CD4-positive, alpha-beta T cell treated with Interleukin-6 at 100 ng/mL for 8 hours (primary cell): ENCODE measurements at regions not wholly inside any gene's neighbourhood (a gene's known extent, or its start where the extent isn't known, plus 50 kb on each side); places are given as distances from the start of the nearest gene placed in this dataset.

Experiments
- DNase-seq: peaks from one replicate; pipeline ENCODE4 v3.0.0-alpha.2; 2020; ENCODE audit warnings: mixed read lengths, low spot score

GRCh38 chr7:94274828-94275227, 119.9 kb upstream of the COL1A2 start:
- DNase-seq: no peak

DNA sequence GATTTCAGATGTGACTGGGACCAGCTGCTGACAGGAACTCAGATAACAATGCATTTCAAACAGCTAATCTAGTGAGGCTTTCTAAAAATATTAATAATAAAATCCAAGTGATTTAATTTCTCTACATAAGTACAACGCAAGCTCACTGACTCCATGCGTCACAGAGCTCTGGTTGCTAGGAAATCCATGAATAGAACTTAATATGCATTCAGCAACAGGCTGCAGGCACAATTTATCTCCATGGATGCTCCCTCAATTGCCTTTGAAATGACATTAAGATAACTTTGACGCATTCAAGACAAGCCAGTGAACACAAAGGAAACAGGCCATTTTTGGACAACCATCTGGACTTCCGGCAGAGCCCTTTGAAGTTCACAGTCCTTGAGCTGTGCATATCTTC, 118.7 kb upstream of the COL1A2 start:
- DNase-seq: no peak

DNA sequence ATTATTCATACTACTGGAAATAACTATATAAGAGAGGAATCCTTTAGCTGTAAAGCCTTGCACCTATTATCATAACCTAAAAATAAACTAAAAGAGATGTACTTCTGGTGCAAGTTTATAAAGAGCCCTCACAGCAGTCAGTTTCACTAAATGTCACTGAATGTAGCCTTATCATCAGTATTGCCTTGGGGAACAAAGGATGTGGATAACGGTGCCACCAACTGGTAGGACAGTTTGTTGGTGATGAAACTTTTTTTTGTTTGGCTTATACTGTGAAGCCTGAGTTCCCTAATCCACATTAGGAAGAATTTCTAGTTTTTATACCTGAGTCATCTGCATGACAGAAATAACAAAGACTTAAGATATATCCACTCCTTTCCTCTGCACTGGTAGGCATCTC, 117.9 kb upstream of the COL1A2 start:
- DNase-seq: no peak

GRCh38 chr7:94277236-94277635, 117.5 kb upstream of the COL1A2 start:
- DNase-seq: no peak

- no peak for DNase-seq
Measured at GRCh38 chr7:94280851-94281250, 113.8 kb upstream of the COL1A2 start.

DNA sequence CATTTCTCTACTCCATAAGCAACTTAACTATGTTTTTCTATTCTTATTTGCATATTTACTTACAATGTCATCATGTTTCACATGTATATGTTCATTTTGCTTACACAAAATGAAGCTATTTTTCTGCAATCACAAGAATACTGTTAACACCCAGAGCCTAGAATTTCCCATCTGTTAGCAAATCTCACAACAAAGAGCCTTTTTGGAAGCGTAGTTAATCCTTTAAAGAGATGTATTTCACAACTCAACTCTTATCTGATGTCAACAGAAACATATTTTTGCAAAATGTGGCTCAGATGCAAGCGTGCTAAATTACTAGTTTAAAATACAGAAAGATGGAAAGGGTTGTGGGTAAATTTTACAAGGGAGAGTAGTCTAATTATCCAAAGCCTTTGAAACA, 110.6 kb upstream of the COL1A2 start:
- no peak for DNase-seq

DNA sequence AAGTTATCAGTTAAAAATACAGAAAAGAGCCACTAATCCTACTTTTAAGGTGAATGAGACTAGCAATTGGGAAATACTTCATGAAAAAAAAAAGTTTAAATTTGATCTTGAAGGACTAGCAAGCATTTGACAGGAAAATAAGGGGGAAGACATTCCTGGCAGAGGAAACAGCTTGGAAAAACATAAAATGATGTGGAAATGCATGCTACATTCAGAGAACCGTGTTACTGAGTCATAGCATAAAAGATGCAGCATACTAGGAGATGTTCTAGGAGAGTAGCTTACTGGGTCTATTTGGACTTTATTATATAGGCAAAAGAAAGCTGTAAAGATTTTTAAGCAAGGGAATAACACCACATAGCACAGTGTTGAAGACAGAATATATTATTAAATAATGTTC, 108.6 kb upstream of the COL1A2 start:
- DNase-seq: no peak

DNA sequence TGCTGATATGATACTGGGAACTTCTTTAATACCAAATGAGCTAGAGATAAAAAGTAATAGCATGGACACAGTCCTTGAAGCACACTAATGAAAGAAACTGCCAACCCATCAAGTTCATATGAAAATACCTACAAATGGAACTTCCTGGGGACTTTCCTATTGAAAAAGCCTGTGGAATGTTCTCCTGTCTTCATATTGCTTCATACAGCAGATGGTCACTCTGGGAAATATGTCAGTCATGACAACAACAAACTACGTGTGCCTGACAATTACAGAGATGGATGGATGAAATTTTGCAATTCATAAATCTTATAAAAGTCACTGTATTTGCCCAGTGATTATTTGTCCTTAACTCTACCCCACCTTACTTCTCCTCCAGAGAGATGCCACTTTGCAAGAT, 106.6 kb upstream of the COL1A2 start:
- no peak for DNase-seq

- no peak for DNase-seq
Measured at GRCh38 chr7:94289071-94289470, 105.6 kb upstream of the COL1A2 start.

GRCh38 chr7:94294471-94295131, 100.1 kb upstream of the COL1A2 start:
- DNase-seq: no peak

DNA sequence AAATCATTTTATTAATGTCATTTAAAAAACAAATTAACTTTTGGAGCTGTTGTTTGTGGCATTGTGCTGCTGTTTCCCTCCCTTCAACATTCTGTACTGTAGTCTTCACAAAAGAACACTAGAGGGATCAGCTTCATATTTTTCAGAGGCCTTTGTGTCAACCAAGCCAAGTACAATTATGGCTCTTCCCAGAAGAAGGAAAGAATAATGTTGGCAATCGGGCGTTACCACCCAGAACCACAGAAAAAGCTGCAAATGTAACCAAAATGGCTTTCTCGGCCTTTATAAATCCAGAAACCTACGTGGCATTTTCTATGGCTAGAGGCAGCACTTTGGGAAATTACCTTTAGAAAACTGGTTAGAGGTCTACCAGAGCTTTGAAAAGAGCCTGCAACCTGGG, 98.8 kb upstream of the COL1A2 start:
- no peak for DNase-seq

DNA sequence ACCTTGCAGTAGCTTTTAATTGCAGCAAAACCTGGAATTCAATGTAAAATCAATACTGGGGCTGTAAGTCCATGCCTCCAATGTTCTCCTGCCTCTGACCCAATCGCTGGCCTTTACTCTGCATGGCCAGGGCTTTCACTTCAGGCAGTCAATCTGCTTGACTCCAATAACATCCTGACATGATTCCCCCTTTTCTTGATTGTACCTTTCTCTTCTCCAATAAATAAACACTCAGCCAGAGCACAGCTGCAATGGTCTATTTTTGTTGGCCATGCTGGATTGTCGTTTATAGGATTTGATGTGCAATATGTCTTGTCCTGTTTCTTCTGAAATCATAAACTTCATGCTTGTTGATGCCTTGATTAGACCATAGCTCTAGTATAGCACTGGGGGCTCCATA, 97.8 kb upstream of the COL1A2 start:
- no peak for DNase-seq

- no peak for DNase-seq
Measured at GRCh38 chr7:94297397-94297838, 97.3 kb upstream of the COL1A2 start.

DNA sequence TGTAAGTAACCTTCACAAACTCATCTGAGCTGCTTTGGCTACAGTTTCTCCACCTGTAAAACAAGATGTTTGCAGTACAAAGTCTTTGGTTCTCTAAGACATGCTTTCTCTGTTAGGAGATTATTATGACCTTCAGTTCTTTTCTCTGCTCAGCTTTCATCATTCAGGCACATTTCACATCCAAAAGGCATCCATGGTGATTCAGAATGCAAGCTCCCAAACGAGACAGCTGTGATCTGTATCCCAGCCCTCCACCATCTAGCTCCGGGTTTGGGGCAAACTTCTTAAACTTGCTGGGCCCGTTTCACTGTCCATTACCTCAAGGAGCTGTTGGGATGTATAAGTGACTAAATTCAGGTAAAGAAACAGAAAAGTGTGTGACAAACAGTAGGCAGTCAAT, 95.8 kb upstream of the COL1A2 start:
- no peak for DNase-seq

- DNase-seq: no peak
Measured at GRCh38 chr7:94300176-94300835, 94.4 kb upstream of the COL1A2 start.

DNA sequence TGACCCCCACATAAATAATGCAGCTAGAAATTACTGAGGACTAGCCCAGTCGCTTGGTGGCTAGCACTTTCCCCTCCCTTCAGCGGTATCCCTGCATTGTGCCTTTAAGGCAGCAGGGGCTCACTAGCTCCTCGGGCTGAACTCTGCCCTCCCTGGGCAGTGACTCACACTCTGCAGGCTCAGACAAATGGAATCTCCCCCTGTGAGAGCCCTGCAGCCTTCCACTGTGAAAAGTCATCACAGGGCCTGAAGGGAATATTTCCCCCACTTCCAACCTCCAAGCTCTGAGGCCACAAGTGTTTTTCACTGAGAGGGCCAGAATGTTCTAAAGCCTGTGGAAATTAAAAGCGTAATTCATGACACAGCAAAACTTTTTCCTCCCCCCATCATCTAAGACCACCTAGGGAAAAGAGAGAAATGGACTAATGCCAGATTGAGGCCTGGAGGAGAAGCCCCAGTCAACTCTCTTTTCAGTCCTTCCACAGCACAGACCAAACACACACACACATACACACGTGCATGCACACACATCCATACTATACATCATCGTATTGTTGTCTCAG, 93.6 kb upstream of the COL1A2 start:
- no peak for DNase-seq

- no peak for DNase-seq
Measured at GRCh38 chr7:94303118-94303517, 91.6 kb upstream of the COL1A2 start.

GRCh38 chr7:94303695-94304094, 91.0 kb upstream of the COL1A2 start:
- DNase-seq: no peak

DNA sequence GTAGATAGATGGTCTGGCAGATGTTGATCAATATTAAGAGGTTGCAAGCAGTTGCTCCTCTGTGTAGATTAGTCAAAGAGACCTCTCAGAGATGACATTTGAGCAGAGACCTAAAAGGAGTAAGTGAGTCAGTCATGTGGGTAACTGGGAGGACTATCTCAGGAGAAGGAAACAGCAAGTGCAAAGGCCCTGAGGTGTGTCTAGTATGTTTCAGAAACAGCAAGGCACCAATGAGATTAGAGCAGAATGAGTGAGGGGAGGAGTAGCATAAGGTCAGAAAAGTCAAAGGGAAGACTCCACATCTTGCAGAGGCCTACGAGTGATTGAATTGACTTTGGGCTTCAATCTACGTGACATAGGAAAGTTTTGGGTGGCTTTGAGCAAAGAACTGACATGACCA, 89.8 kb upstream of the COL1A2 start:
- DNase-seq: no peak

GRCh38 chr7:94305836-94306235, 88.9 kb upstream of the COL1A2 start:
- no peak for DNase-seq

DNA sequence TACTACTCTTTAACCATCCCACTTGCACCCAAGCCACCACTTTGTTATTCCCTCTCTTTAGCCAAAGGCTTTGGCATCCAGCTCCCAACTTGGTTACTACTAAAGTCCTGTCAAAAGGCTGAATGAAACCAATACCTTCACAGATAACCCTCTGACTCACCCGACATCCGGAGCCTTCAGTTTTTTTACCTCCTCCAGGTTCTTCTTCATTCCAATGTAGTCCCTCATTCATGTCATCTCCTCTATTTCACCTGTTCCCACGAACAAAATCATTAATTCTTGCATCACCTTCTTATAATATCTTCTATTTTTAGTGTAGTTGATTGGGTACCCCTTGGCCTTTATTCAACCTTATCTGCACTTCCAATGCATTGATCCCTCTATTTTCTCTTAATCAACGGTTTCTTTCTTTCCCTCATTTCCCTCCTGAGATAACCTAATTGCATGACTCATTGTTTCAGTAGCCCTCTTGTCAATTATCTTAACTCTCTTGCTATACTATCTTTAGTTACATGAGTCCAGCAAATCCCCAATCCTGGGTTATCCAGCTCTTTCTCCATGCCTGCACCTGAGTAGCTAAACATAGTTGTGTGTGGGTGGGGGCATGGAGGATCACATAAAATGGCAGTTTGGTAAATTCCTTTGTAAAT, 87.2 kb upstream of the COL1A2 start:
- DNase-seq: no peak

GRCh38 chr7:94311515-94311914, 83.2 kb upstream of the COL1A2 start:
- no peak for DNase-seq

- no peak for DNase-seq
Measured at GRCh38 chr7:94313926-94314325, 80.8 kb upstream of the COL1A2 start.
